Spleen (tissue), 7 donors: ENCODE measurements at regions not wholly inside any gene's neighbourhood (a gene's known extent, or its start where the extent isn't known, plus 50 kb on each side); places are given as distances from the start of the nearest gene placed in this dataset.

ENCODE experiments used
- CTCF ChIP-seq, 11 experiments: fragments of 200-600 bp in 7 of 11; fragments of 450-650 bp in 4 of 11; sonication (generic) in 4 of 11; IDR thresholded peaks in 8 of 11; conservative IDR thresholded peaks in 3 of 11; 1 replicate in 7 of 11; 2 replicates in 4 of 11; pipeline versions ENCODE4 v1.4.0 to v1.8.0; 2016 to 2021; ENCODE audit warnings: antibody characterized with exemption in 11 of 11, inconsistent platforms in 4 of 11, mild to moderate bottlenecking in 1 of 11
- POLR2AphosphoS5 ChIP-seq, 3 donors: sonication (generic); formaldehyde crosslinking; IDR thresholded peaks; one replicate each; pipeline ENCODE4 v1.5.1; 2017; ENCODE audit warnings: antibody characterized with exemption in 3 of 3
- donor health status: DM: no; HTN: no; CAD: no; lungs with moderate emphysema.
- donor health status: DM: no; HTN: no; CAD: no.
- donor health status: DM: no; HTN: no; CAD: no.

GRCh38 chr5:125075567-125075966 lies 329.1 kb upstream of the ZNF608 start:
- TF ChIP-seq POLR2AphosphoS5 (IDR thresholded peaks at IDR 0.05) (no peak), CTCF (IDR thresholded peaks at IDR 0.05 in 8 of 11, conservative IDR thresholded peaks at IDR 0.05 in 3 of 11) (no peak)
